CD4-positive, alpha-beta T cell (primary cell): ENCODE measurements at regions not wholly inside any gene's neighbourhood (a gene's known extent, or its start where the extent isn't known, plus 50 kb on each side); places are given as distances from the start of the nearest gene placed in this dataset.

Source experiments
- ATAC-seq: fragments of 200-7000 bp; cut with Tn5 transposase; one replicate; pipeline ENCODE4 v1.10.0; 2022; ENCODE audit warnings: mild to moderate bottlenecking; ENCODE audit not compliant: poor library complexity
- CTCF ChIA-PET: fragments of 350-600 bp; sonication (Branson Sonifier 250); formaldehyde crosslinking; loops from one replicate; lab custom pipeline; 2021; ENCODE audit warnings: antibody characterized with exemption, inconsistent platforms; lab: Charles Lee
- POLR2A ChIA-PET: fragments of 350-600 bp; sonication (Branson Sonifier 250); formaldehyde crosslinking; loops from one replicate; lab custom pipeline; 2021; ENCODE audit warnings: antibody characterized with exemption, inconsistent platforms; lab: Charles Lee
- DNase-seq, 14 experiments: peaks; one replicate each; pipeline ENCODE4 v3.0.0-alpha.2; 2013 to 2020; ENCODE audit warnings: mixed read lengths in 2 of 14
- H3K27ac ChIP-seq, 2 donors: one replicate each; pipeline versions ENCODE4 v1.5.1 to v1.7.0; 2013; ENCODE audit warnings: low read length in 2 of 2, low read depth in 1 of 2, mild to moderate bottlenecking in 1 of 2
- H3K27me3 ChIP-seq, 2 experiments: 1 replicate in 1 of 2; 2 replicates in 1 of 2; pipeline versions ENCODE4 v1.6.1 to v1.7.0; 2013; ENCODE audit warnings: low read length in 2 of 2, control low read depth in 1 of 2, mild to moderate bottlenecking in 1 of 2, moderate library complexity in 1 of 2; ENCODE audit not compliant: insufficient read depth in 2 of 2, control insufficient read depth in 1 of 2
- H3K36me3 ChIP-seq: one replicate; pipeline ENCODE4 v1.6.1; 2013; ENCODE audit warnings: low read length, control low read depth; ENCODE audit not compliant: insufficient read depth
- H3K4me1 ChIP-seq: one replicate; pipeline ENCODE4 v1.6.1; 2013; ENCODE audit warnings: low read length, control low read depth; ENCODE audit not compliant: insufficient read depth
- H3K4me3 ChIP-seq: one replicate; pipeline ENCODE4 v1.5.1; 2013; ENCODE audit warnings: mild to moderate bottlenecking, low read length, moderate library complexity
- H3K9me3 ChIP-seq, 2 experiments: 1 replicate in 1 of 2; 2 replicates in 1 of 2; pipeline versions ENCODE4 v1.6.1 to v1.7.0; 2013; ENCODE audit warnings: low read length in 2 of 2, mild to moderate bottlenecking in 2 of 2, control low read depth in 1 of 2, moderate library complexity in 1 of 2; ENCODE audit not compliant: control insufficient read depth in 1 of 2, insufficient read depth in 1 of 2
- H3K27ac Mint-ChIP-seq: one replicate; pipeline ENCODE4 v1.8.0; 2020; ENCODE audit warnings: mixed read lengths
- H3K27me3 Mint-ChIP-seq: one replicate; pipeline ENCODE4 v1.8.0; 2021; ENCODE audit warnings: mixed read lengths
- H3K36me3 Mint-ChIP-seq: one replicate; pipeline ENCODE4 v1.8.0; 2021; ENCODE audit warnings: low read depth, mixed read lengths
- H3K4me1 Mint-ChIP-seq: one replicate; pipeline ENCODE4 v1.8.0; 2021; ENCODE audit warnings: low read depth, mixed read lengths
- H3K4me3 Mint-ChIP-seq: one replicate; pipeline ENCODE4 v1.8.0; 2020; ENCODE audit warnings: mild to moderate bottlenecking, mixed read lengths
- H3K9me3 Mint-ChIP-seq: one replicate; pipeline ENCODE4 v1.8.0; 2020; ENCODE audit warnings: mixed read lengths
- intact Hi-C, 2 experiments: fragments of 100-400 bp; cut with DNase I in 1 of 2; cut with micrococcal nuclease in 1 of 2; formaldehyde crosslinking; loops; one replicate each; pipeline versions ENCODE4 v1.15.1 to v1.9.0; 2023 to 2025; cut with DNase I, micrococcal nuclease
- TF ChIP-seq, protein P1 (sequence below): fragments of 200-600 bp; IDR thresholded peaks from one replicate; pipeline ENCODE4 v1.8.0; 2022; ENCODE audit warnings: antibody characterized with exemption, mild to moderate bottlenecking

DNA sequence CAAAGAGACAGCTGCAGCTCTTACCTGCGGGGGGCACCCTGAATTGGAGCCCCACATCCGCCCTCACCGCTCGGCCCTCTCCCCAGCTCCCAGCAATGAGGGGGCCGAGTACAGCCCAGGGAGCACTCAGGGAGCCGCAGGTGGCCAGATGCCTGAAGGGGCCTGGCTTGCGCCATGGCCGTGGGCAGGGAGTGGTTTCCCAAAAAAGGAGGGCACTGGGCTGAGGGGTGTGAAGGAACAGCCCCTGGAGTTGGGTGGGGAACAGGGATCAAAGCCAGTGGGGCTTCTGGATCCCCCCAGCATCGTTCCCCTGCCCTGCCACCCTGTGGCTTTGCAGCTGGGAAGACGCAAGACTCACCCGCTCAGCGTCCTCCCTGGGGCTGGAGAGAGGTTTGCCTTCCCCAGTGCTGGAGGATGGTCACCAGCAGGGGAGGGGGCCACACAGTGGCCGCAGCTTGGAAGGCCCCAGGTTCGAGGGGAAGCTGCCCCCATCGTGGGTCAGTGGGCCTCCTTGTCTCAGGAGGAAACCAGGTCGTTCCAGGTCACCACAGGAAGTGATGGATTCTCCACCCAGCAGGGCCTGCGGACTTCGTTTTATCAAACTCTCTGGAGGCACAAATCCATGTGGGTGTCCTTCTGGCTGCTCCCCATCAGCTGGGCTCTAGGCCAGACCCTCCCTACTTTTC lies 68.2 kb upstream of the HPCAL1 start:
- intact Hi-C loops, result no loop called here
- Histone ChIP-seq H3K27ac (no peak overlapping the region), H3K36me3 (no peaks in the 10 kb centered on the region), H3K9me3 (no peaks in the 10 kb centered on the region), H3K4me3 (no peak overlapping the region), H3K27me3 (no peaks in the 10 kb centered on the region), H3K4me1 (no peaks in the 10 kb centered on the region)
- ATAC-seq (no peak), DNase-seq (no peak)
- TF ChIP-seq, protein P1, sequence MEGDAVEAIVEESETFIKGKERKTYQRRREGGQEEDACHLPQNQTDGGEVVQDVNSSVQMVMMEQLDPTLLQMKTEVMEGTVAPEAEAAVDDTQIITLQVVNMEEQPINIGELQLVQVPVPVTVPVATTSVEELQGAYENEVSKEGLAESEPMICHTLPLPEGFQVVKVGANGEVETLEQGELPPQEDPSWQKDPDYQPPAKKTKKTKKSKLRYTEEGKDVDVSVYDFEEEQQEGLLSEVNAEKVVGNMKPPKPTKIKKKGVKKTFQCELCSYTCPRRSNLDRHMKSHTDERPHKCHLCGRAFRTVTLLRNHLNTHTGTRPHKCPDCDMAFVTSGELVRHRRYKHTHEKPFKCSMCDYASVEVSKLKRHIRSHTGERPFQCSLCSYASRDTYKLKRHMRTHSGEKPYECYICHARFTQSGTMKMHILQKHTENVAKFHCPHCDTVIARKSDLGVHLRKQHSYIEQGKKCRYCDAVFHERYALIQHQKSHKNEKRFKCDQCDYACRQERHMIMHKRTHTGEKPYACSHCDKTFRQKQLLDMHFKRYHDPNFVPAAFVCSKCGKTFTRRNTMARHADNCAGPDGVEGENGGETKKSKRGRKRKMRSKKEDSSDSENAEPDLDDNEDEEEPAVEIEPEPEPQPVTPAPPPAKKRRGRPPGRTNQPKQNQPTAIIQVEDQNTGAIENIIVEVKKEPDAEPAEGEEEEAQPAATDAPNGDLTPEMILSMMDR, result no peak
- Mint-ChIP-seq H3K4me1 (no peaks in the 10 kb centered on the region), H3K27me3 (no peaks in the 10 kb centered on the region), H3K9me3 (no peaks in the 10 kb centered on the region), H3K4me3 (no peak overlapping the region), H3K27ac (no peak overlapping the region), H3K36me3 (no peaks in the 10 kb centered on the region)
- POLR2A ChIA-PET, result no interaction called here
- CTCF ChIA-PET, result no interaction called here

DNA sequence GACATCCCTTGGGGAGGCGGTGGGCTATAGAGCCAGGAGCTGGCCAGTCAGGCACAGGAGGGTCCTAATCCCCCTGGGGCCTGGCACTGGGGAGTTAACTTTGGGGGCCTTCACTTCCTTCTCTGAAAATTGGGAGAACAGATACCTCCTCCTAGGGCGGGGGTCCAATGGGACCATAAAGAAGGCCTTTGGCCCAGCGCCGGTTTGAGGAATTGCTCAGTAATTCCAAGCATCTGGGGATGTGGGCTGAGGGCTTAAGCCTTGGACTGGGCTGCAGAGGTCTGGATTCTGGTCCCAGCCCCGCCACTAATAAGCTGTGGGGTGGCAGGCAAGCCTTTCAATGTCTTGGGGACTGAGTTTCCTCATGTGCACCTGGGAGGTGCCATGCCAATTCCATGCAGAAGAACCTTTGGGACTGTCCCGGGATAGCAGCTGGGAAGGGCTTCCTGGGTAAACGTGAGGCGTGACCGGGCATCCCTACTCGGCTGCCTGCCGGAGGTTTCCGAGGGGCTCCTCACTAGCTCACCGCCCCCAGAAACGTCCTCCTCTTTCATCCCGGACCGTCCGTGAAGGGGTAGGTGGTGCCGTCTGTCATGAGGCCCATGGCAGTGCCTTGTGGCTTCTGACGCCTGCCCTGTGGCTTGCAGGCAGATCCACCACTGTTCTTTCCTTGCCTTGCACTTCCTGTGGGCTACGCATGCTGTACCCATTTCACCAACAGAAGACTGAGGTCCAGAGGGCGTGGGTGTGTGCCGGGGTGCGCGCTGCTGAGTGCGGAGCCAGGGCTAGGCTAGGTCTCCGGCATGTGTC lies 67.4 kb upstream of the HPCAL1 start:
- TF ChIP-seq, protein P1, result no peak
- H3K27me3 ChIP-seq, result no peaks in the 10 kb centered on the region
- DNase-seq (no peak), ATAC-seq (no peak)
- H3K27ac ChIP-seq, result no peak overlapping the region
- no peak overlapping the region for H3K4me3 ChIP-seq
- ChIA-PET CTCF (no interaction called here), POLR2A (no interaction called here)
- no peak overlapping the region for H3K27ac Mint-ChIP-seq
- intact Hi-C loops, result no loop called here
- no peaks in the 10 kb centered on the region for H3K27me3 Mint-ChIP-seq
- no peaks in the 10 kb centered on the region for H3K9me3 ChIP-seq
- H3K36me3 Mint-ChIP-seq, result no peaks in the 10 kb centered on the region
- H3K9me3 Mint-ChIP-seq, result no peaks in the 10 kb centered on the region
- H3K36me3 ChIP-seq, result no peaks in the 10 kb centered on the region
- H3K4me1 Mint-ChIP-seq, result no peaks in the 10 kb centered on the region
- H3K4me3 Mint-ChIP-seq, result no peak overlapping the region
- no peaks in the 10 kb centered on the region for H3K4me1 ChIP-seq

DNA sequence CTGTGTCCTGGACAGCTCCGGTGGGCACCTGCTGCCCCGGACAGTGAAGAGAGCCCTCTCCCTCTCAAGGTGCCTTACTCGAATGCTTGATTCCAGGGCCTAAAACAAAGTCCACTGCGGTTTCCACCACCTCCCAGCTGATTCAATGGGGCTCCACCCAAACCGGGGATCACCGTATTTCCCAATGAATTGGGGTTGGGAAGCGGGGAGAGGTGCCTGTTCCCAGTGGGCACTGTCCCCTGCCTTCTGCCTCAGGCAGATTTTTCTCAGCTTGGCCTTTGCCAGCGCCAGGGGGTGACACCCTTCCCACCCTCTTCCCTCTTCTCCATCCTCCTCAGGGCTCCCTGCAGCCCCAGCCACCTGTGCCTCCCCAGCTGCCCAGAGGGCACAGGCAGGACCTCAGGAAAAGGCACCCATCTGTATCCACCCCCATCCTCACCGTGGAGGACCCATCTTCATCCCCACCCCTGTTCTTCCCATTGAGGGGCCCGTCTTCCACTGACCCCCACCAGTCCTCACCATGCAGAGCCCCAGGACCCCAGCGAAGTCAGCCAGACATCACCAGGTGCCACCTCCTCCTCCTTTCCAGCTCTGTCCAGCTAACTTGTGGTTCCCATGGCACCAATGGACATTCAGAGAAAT lies 66.7 kb upstream of the HPCAL1 start:
- ChIA-PET CTCF (no interaction called here), POLR2A (no interaction called here)
- Mint-ChIP-seq H3K27ac (no peak overlapping the region), H3K27me3 (no peaks in the 10 kb centered on the region), H3K4me3 (no peak overlapping the region), H3K4me1 (no peaks in the 10 kb centered on the region), H3K36me3 (no peaks in the 10 kb centered on the region), H3K9me3 (no peaks in the 10 kb centered on the region)
- Histone ChIP-seq H3K36me3 (no peaks in the 10 kb centered on the region), H3K4me1 (no peaks in the 10 kb centered on the region), H3K4me3 (no peak overlapping the region), H3K9me3 (no peaks in the 10 kb centered on the region), H3K27me3 (no peaks in the 10 kb centered on the region), H3K27ac (no peak overlapping the region)
- ATAC-seq (no peak), DNase-seq (no peak)
- TF ChIP-seq, protein P1, result no peak
- intact Hi-C loops, result no loop called here
